IMR-90 (cell line): ENCODE measurements at regions not wholly inside any gene's neighbourhood (a gene's known extent, or its start where the extent isn't known, plus 50 kb on each side); places are given as distances from the start of the nearest gene placed in this dataset.

Experiments used
- ATAC-seq: fragments of 200-7000 bp; cut with Tn5 transposase; 2 replicates; pipeline ENCODE4 v1.9.1; 2020; ENCODE audit warnings: low read depth, mild to moderate bottlenecking, moderate library complexity
- BruUV-seq: library from RNA; stranded (reverse); fragments of 400-500 nt; replicated peaks from 2 replicates; lab custom pipeline; 2021; lab: Mats Ljungman, UMichigan
- CTCF ChIA-PET: fragments of 300-600 bp; formaldehyde crosslinking; extraction: SDS; loops from one replicate; lab custom pipeline; 2021; ENCODE audit warnings: antibody characterized with exemption; lab: Yijun Ruan, JAX
- POLR2A ChIA-PET: fragments of 300-600 bp; sonication (Branson Sonifier 250); formaldehyde crosslinking; loops from one replicate; lab custom pipeline; 2022; ENCODE audit warnings: antibody characterized with exemption; ENCODE audit not compliant: unreplicated experiment; lab: Charles Lee
- DNase-seq: peaks from one replicate; pipeline ENCODE4 v3.0.0; 2013
- H2AFZ ChIP-seq: replicated peaks from 2 replicates; pipeline ENCODE3; 2013; ENCODE audit warnings: low read length, mild to moderate bottlenecking; ENCODE audit not compliant: poor library complexity
- H2AK5ac ChIP-seq: 2 replicates; pipeline ENCODE4 v1.6.1; 2013; ENCODE audit warnings: low read depth, low read length, inconsistent platforms
- H2AK9ac ChIP-seq: replicated peaks from 2 replicates; pipeline ENCODE3; 2013; ENCODE audit warnings: mild to moderate bottlenecking, low read depth, low read length, moderate library complexity; ENCODE audit not compliant: poor library complexity
- H2BK120ac ChIP-seq: 2 replicates; pipeline ENCODE4 v1.6.1; 2013; ENCODE audit warnings: low read depth, low read length, inconsistent platforms
- H2BK15ac ChIP-seq: 3 replicates; pipeline ENCODE4 v1.6.1; 2013; ENCODE audit warnings: low read depth, low read length, inconsistent platforms
- H2BK20ac ChIP-seq: 2 replicates; pipeline ENCODE4 v1.6.1; 2013; ENCODE audit warnings: low read depth, mild to moderate bottlenecking, inconsistent platforms, low read length, moderate library complexity
- H2BK5ac ChIP-seq: 2 replicates; pipeline ENCODE4 v1.6.1; 2013; ENCODE audit warnings: mild to moderate bottlenecking, low read depth, low read length, inconsistent platforms; ENCODE audit not compliant: poor library complexity, severe bottlenecking
- H3K14ac ChIP-seq: replicated peaks from 2 replicates; pipeline ENCODE4 v1.6.1; 2013; ENCODE audit warnings: low read depth, low read length, inconsistent platforms
- H3K18ac ChIP-seq: 2 replicates; pipeline ENCODE4 v1.6.1; 2013; ENCODE audit warnings: low read depth, low read length, control low read depth
- H3K23ac ChIP-seq: 2 replicates; pipeline ENCODE4 v1.6.1; 2013; ENCODE audit warnings: low read depth, low read length, inconsistent platforms
- H3K27ac ChIP-seq: 2 replicates; pipeline ENCODE4 v1.5.1; 2013; ENCODE audit warnings: mild to moderate bottlenecking, control low read depth, low read length; ENCODE audit not compliant: insufficient read depth
- H3K27me3 ChIP-seq: 2 replicates; pipeline ENCODE4 v1.6.1; 2013; ENCODE audit warnings: low read length; ENCODE audit not compliant: control insufficient read depth, insufficient read depth
- H3K36me3 ChIP-seq: 2 replicates; pipeline ENCODE4 v1.6.1; 2013; ENCODE audit warnings: low read length, mixed read lengths; ENCODE audit not compliant: control insufficient read depth, insufficient read depth
- H3K4ac ChIP-seq: 2 replicates; pipeline ENCODE4 v1.6.1; 2013; ENCODE audit warnings: low read depth, low read length, inconsistent platforms
- H3K4me1 ChIP-seq: 2 replicates; pipeline ENCODE4 v1.6.1; 2013; ENCODE audit warnings: low read length, mixed read lengths; ENCODE audit not compliant: control insufficient read depth, insufficient read depth
- H3K4me2 ChIP-seq: 2 replicates; pipeline ENCODE4 v1.6.1; 2013; ENCODE audit warnings: low read depth, mild to moderate bottlenecking, control low read depth, low read length, moderate library complexity
- H3K4me3 ChIP-seq: 2 replicates; pipeline ENCODE4 v1.5.1; 2013; ENCODE audit warnings: low read depth, mild to moderate bottlenecking, control low read depth, low read length, moderate library complexity; ENCODE audit not compliant: insufficient read depth
- H3K56ac ChIP-seq: 2 replicates; pipeline ENCODE4 v1.6.1; 2013; ENCODE audit warnings: low read length, inconsistent platforms; ENCODE audit not compliant: insufficient read depth; ENCODE audit errors: extremely low read depth
- H3K79me1 ChIP-seq, 2 experiments: 2 replicates each; pipeline ENCODE4 v1.6.1; 2013; ENCODE audit warnings: low read length in 2 of 2, inconsistent platforms in 1 of 2, low read depth in 1 of 2
- H3K9ac ChIP-seq: 2 replicates; pipeline ENCODE4 v1.6.1; 2013; ENCODE audit warnings: low read depth, low read length, control low read depth
- H3K9me1 ChIP-seq: 2 replicates; pipeline ENCODE4 v1.6.1; 2013; ENCODE audit warnings: low read length, inconsistent platforms; ENCODE audit not compliant: insufficient read depth
- H3K9me3 ChIP-seq: 2 replicates; pipeline ENCODE4 v1.6.1; 2013; ENCODE audit warnings: low read length; ENCODE audit not compliant: control insufficient read depth, insufficient read depth
- H4K20me1 ChIP-seq: 2 replicates; pipeline ENCODE4 v1.6.1; 2013; ENCODE audit warnings: low read length, inconsistent platforms; ENCODE audit not compliant: insufficient read depth
- H4K5ac ChIP-seq: 2 replicates; pipeline ENCODE4 v1.6.1; 2013; ENCODE audit warnings: mild to moderate bottlenecking, low read depth, low read length, control low read depth
- H4K8ac ChIP-seq, 2 experiments: 2 replicates each; pipeline ENCODE4 v1.6.1; 2013; ENCODE audit warnings: low read depth in 2 of 2, low read length in 2 of 2, control low read depth in 1 of 2, inconsistent platforms in 1 of 2
- H4K91ac ChIP-seq: 2 replicates; pipeline ENCODE4 v1.6.1; 2013; ENCODE audit warnings: low read depth, low read length, inconsistent platforms; ENCODE audit not compliant: insufficient read depth
- CEBPB ChIP-seq: IDR thresholded peaks from 2 replicates; pipeline ENCODE4 v1.6.1; 2012; ENCODE audit warnings: low read depth, low read length, improper control_type of control experiment
- CHD1 ChIP-seq: IDR thresholded peaks from 2 replicates; pipeline ENCODE4 v1.6.1; 2012; ENCODE audit warnings: low read depth, low read length, improper control_type of control experiment
- FOS ChIP-seq: fragments of 150-350 bp; IDR thresholded peaks from 2 replicates; pipeline ENCODE4 v1.6.1; 2016; ENCODE audit warnings: low read depth, low read length
- MAFK ChIP-seq: IDR thresholded peaks from 2 replicates; pipeline ENCODE4 v1.6.1; 2012; ENCODE audit warnings: low read depth, low read length, improper control_type of control experiment
- MXI1 ChIP-seq: IDR thresholded peaks from 2 replicates; pipeline ENCODE4 v1.6.1; 2012; ENCODE audit warnings: low read depth, mild to moderate bottlenecking, low read length, moderate library complexity, borderline replicate concordance
- NFE2L2 ChIP-seq: fragments of 150-350 bp; IDR thresholded peaks from 2 replicates; pipeline ENCODE4 v1.6.1; 2016; ENCODE audit warnings: low read depth, mild to moderate bottlenecking, low read length
- POLR2A ChIP-seq: IDR thresholded peaks from 2 replicates; pipeline ENCODE4 v1.6.1; 2012; ENCODE audit warnings: mild to moderate bottlenecking, low read depth, low read length
- RCOR1 ChIP-seq: IDR thresholded peaks from 2 replicates; pipeline ENCODE4 v1.6.1; 2012; ENCODE audit warnings: mild to moderate bottlenecking, low read length, improper control_type of control experiment; ENCODE audit not compliant: insufficient replicate concordance
- SMC3 ChIP-seq: fragments of 150-350 bp; IDR thresholded peaks from 2 replicates; pipeline ENCODE4 v1.6.1; 2016; ENCODE audit warnings: low read depth, mild to moderate bottlenecking, antibody characterized with exemption, low read length, moderate library complexity
- WGBS, 2 experiments: methylation state at CpG; one replicate each; pipeline versions ENCODE4 v1.1.5 to v1.1.7; 2013; ENCODE audit warnings: missing lambda C conversion rate in 2 of 2; ENCODE audit not compliant: insufficient read length in 1 of 2; ENCODE audit errors: extremely low coverage in 2 of 2; 5-methylcytosine and 5-hydroxymethylcytosine counted together
- dilution Hi-C: fragments of 300-500 bp; cut with HindIII; formaldehyde crosslinking; loops from one replicate; pipeline ENCODE4 v1.14.3; 2018; ENCODE audit warnings: low sequenced_read_pairs; ENCODE audit not compliant: unreplicated experiment
- in situ Hi-C: fragments of 300-500 bp; cut with MboI; formaldehyde crosslinking; loops from 3 replicates; pipeline ENCODE4 v1.14.3; 2019; ENCODE audit warnings: low sequenced_read_pairs, inconsistent platforms, mixed read lengths
- intact Hi-C: fragments of 100-400 bp; cut with micrococcal nuclease; formaldehyde crosslinking; loops from 2 replicates; pipeline ENCODE4 v1.10.0; 2022
- TF ChIP-seq, protein P1 (sequence below): fragments of 150-350 bp; IDR thresholded peaks from 2 replicates; pipeline ENCODE4 v1.6.1; 2016; ENCODE audit warnings: low read depth, mild to moderate bottlenecking, low read length, moderate library complexity, borderline replicate concordance
- TF ChIP-seq, protein P2 (sequence below): conservative IDR thresholded peaks from 2 replicates; pipeline ENCODE4 v1.5.1; 2012; ENCODE audit warnings: mild to moderate bottlenecking, low read depth, low read length, improper control_type of control experiment

DNA sequence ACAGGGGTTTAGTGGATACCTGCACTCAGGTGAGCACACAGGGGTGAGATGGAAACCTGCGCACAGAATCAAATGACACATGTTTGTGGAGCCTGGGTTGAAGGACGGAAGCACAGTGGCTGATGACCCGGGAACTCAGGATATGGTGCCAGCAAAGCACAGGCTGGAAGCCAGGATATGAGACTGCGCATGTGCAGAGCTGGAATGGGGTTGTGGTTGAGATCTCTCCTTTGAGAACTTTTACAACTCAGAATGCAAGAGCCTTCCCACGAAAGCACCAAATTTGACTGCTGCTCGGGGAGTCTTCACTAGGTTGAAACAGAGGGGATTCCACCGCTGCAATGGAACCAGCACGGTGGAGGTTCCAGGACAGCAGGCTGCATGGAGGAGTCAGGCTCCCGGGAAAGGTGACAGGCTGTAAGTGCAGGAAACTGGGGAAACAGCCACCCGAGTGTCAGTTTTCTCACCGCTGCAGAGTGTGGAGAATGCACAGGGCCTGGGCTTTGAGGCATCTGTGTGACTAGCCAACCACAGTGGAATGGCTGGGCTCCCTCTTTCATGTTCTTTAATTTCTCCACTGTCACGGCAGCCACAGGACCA is 133.4 kb upstream of the TCERG1L start:
- no peak overlapping the region for H3K4me3 ChIP-seq
- H3K9me3 ChIP-seq, result peaks cover 42% of the 10 kb centered on the region
- H3K4ac ChIP-seq, result no peak overlapping the region
- ChIA-PET POLR2A (no interaction called here), CTCF (no interaction called here)
- no peak overlapping the region for H2BK20ac ChIP-seq
- no peak overlapping the region for H2AK5ac ChIP-seq
- WGBS, 2 experiments, result 28% methylated on average over 7 of the region's 12 CpGs; no CpG with 5 or more reads in 1 of the 2 experiments
- DNase-seq (no peak), ATAC-seq (no peak)
- no peak overlapping the region for H3K14ac ChIP-seq
- dilution Hi-C loops (no loop called here), in situ Hi-C loops (no loop called here), intact Hi-C loops (no loop called here)
- H3K36me3 ChIP-seq, result no peaks in the 10 kb centered on the region
- no peaks in the 10 kb centered on the region for H3K4me1 ChIP-seq
- no peak overlapping the region for H2AK9ac ChIP-seq
- H3K18ac ChIP-seq, result no peak overlapping the region
- H2BK15ac ChIP-seq, result no peak overlapping the region
- no peak overlapping the region for H2AFZ ChIP-seq
- no peaks in the 10 kb centered on the region for H4K20me1 ChIP-seq
- H3K27ac ChIP-seq, result no peak overlapping the region
- no peaks in the 10 kb centered on the region for H3K27me3 ChIP-seq
- no peak overlapping the region for H3K9ac ChIP-seq
- H3K9me1 ChIP-seq, result no peaks in the 10 kb centered on the region
- H3K23ac ChIP-seq, result no peak overlapping the region
- no peaks in the 10 kb centered on the region for H3K79me1 ChIP-seq
- H4K5ac ChIP-seq, result no peak overlapping the region
- H2BK5ac ChIP-seq, result no peak overlapping the region
- no peak overlapping the region for H4K8ac ChIP-seq
- no peak overlapping the region for H4K91ac ChIP-seq
- H3K4me2 ChIP-seq, result no peak overlapping the region
- no peak for TF ChIP-seq FOS
- no peak for TF ChIP-seq MXI1
- TF ChIP-seq POLR2A, result no peak
- TF ChIP-seq CHD1, result no peak
- no peak for TF ChIP-seq MAFK
- TF ChIP-seq CEBPB, result no peak
- TF ChIP-seq, protein P1, sequence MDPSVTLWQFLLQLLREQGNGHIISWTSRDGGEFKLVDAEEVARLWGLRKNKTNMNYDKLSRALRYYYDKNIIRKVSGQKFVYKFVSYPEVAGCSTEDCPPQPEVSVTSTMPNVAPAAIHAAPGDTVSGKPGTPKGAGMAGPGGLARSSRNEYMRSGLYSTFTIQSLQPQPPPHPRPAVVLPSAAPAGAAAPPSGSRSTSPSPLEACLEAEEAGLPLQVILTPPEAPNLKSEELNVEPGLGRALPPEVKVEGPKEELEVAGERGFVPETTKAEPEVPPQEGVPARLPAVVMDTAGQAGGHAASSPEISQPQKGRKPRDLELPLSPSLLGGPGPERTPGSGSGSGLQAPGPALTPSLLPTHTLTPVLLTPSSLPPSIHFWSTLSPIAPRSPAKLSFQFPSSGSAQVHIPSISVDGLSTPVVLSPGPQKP, result no peak
- no peak for TF ChIP-seq SMC3
- TF ChIP-seq, protein P2, sequence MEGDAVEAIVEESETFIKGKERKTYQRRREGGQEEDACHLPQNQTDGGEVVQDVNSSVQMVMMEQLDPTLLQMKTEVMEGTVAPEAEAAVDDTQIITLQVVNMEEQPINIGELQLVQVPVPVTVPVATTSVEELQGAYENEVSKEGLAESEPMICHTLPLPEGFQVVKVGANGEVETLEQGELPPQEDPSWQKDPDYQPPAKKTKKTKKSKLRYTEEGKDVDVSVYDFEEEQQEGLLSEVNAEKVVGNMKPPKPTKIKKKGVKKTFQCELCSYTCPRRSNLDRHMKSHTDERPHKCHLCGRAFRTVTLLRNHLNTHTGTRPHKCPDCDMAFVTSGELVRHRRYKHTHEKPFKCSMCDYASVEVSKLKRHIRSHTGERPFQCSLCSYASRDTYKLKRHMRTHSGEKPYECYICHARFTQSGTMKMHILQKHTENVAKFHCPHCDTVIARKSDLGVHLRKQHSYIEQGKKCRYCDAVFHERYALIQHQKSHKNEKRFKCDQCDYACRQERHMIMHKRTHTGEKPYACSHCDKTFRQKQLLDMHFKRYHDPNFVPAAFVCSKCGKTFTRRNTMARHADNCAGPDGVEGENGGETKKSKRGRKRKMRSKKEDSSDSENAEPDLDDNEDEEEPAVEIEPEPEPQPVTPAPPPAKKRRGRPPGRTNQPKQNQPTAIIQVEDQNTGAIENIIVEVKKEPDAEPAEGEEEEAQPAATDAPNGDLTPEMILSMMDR, result no peak
- TF ChIP-seq NFE2L2, result no peak
- TF ChIP-seq RCOR1, result no peak
- no TSS peak for BruUV-seq
- no peak overlapping the region for H3K56ac ChIP-seq
- H2BK120ac ChIP-seq, result no peak overlapping the region
